ENCODE measurements at regions not wholly inside any gene's neighbourhood (a gene's known extent, or its start where the extent isn't known, plus 50 kb on each side); places are given as distances from the start of the nearest gene placed in this dataset.

GRCh38 chr3:181521831-181522230 is 189.9 kb upstream of the SOX2 start:
- no peak overlapping the region for H2AK5ac ChIP-seq (ENCODE audit: low read depth, low read length)
- H4K91ac ChIP-seq (replicated peaks; ENCODE audit: insufficient read length, low read length): no peak overlapping the region
- no peak overlapping the region for H2BK120ac ChIP-seq (replicated peaks; ENCODE audit: low read depth, low read length)
- no peak overlapping the region for H3K14ac ChIP-seq (ENCODE audit: insufficient read length)
- no peak overlapping the region for H3K18ac ChIP-seq (ENCODE audit: extremely low read depth, low read length)
- no peak overlapping the region for H3K4me2 ChIP-seq (ENCODE audit: insufficient read depth in 1 of 2, low read depth in 2 of 2, low read length in 2 of 2)
- H3K27ac ChIP-seq (ENCODE audit: low read depth, low read length): no peak overlapping the region
- H3K36me3 ChIP-seq (ENCODE audit: control insufficient read depth in 2 of 4, insufficient read depth in 4 of 4, low read length in 3 of 4): no peaks in the 10 kb centered on the region; a peak in 2 of 8 replicates
- H3K27me3 ChIP-seq (replicated peaks in 1 of 4; ENCODE audit: control insufficient read depth in 3 of 4, extremely low read depth in 1 of 4, insufficient read depth in 3 of 4, low read length in 3 of 4): no peaks in the 10 kb centered on the region
- H3K56ac ChIP-seq (replicated peaks; ENCODE audit: insufficient read length, low read depth, low read length): no peak overlapping the region
- no peak overlapping the region for H3K23ac ChIP-seq (ENCODE audit: insufficient read length)
- H3K9ac ChIP-seq (replicated peaks in 1 of 4; ENCODE audit: extremely low read depth in 1 of 4, low read depth in 3 of 4, low read length in 3 of 4): no peak overlapping the region
- DNase-seq (ENCODE audit: low read depth in 1 of 2, low spot score in 2 of 2) (no peak), FAIRE-seq (no peak)
- H2BK5ac ChIP-seq (ENCODE audit: low read depth, low read length): no peak overlapping the region
- H3K4ac ChIP-seq (replicated peaks; ENCODE audit: insufficient read length, low read depth, low read length): no peak overlapping the region
- H2BK12ac ChIP-seq (ENCODE audit: low read depth, low read length): no peak overlapping the region
- no peak overlapping the region for H2BK15ac ChIP-seq (ENCODE audit: low read length)
- no peaks in the 10 kb centered on the region for H3K9me3 ChIP-seq (ENCODE audit: insufficient read depth in 2 of 2, low read depth in 1 of 2, low read length in 1 of 2)
- H2BK20ac ChIP-seq (ENCODE audit: low read length): no peak overlapping the region
- no peaks in the 10 kb centered on the region for H3K4me1 ChIP-seq (replicated peaks in 1 of 4; ENCODE audit: control insufficient read depth in 3 of 4, insufficient read depth in 4 of 4, low read length in 3 of 4)
- H4K8ac ChIP-seq (ENCODE audit: extremely low read depth, insufficient read depth, low read length): no peak overlapping the region
- WGBS, 2 experiments (ENCODE audit: extremely low coverage in 1 of 2, insufficient coverage in 1 of 2, insufficient read length in 1 of 2, insufficient replicate concordance in 2 of 2, low coverage in 1 of 2, low lambda C conversion rate in 2 of 2, missing lambda C conversion rate in 1 of 2): 100% methylated on average over 2 of the region's 2 CpGs; no CpG with 5 or more reads in 1 of the 2 experiments
- H2AFZ ChIP-seq (ENCODE audit: low read length): no peak overlapping the region
- H3K4me3 ChIP-seq (ENCODE audit: extremely low read depth in 1 of 4, insufficient read depth in 2 of 4, low read depth in 3 of 4, low read length in 4 of 4): no peak overlapping the region
- POLR2A ChIA-PET (ENCODE audit: partially characterized antibody): no interaction called here
- CTCF ChIA-PET (ENCODE audit: partially characterized antibody): no interaction called here
- H3K23me2 ChIP-seq (ENCODE audit: low read depth, low read length): no peaks in the 10 kb centered on the region
- H3K79me2 ChIP-seq (ENCODE audit: control insufficient read depth in 1 of 2, insufficient read depth in 2 of 2, low read length in 2 of 2): no peaks in the 10 kb centered on the region
- no peak overlapping the region for H4K5ac ChIP-seq (ENCODE audit: insufficient read length, low read depth, low read length)
- no peaks in the 10 kb centered on the region for H3K79me1 ChIP-seq (ENCODE audit: low read depth, low read length)
- no peaks in the 10 kb centered on the region for H4K20me1 ChIP-seq (replicated peaks in 1 of 2; ENCODE audit: control insufficient read depth in 1 of 2, insufficient read depth in 2 of 2, low read length in 2 of 2)
- TF ChIP-seq TBP (IDR thresholded peaks at IDR 0.05; ENCODE audit: low read depth, low read length): no peak
